HG02938 (cell line): ENCODE measurements at regions not wholly inside any gene's neighbourhood (a gene's known extent, or its start where the extent isn't known, plus 50 kb on each side); places are given as distances from the start of the nearest gene placed in this dataset.
A peak's percentile ranks its signal among the peaks of the same experiment; 100 is the strongest.
"Not testable (repeated sequence)": the region's sequence is repeated elsewhere in the genome, so short reads cannot be mapped to it uniquely, and the experiment has no call there.

Source experiments
- ATAC-seq: cut with Tn5 transposase; IDR thresholded peaks from one replicate; pipeline ENCODE4 v1.9.1; 2021; ENCODE audit warnings: mild to moderate bottlenecking, moderate library complexity; ENCODE audit not compliant: unreplicated experiment

DNA sequence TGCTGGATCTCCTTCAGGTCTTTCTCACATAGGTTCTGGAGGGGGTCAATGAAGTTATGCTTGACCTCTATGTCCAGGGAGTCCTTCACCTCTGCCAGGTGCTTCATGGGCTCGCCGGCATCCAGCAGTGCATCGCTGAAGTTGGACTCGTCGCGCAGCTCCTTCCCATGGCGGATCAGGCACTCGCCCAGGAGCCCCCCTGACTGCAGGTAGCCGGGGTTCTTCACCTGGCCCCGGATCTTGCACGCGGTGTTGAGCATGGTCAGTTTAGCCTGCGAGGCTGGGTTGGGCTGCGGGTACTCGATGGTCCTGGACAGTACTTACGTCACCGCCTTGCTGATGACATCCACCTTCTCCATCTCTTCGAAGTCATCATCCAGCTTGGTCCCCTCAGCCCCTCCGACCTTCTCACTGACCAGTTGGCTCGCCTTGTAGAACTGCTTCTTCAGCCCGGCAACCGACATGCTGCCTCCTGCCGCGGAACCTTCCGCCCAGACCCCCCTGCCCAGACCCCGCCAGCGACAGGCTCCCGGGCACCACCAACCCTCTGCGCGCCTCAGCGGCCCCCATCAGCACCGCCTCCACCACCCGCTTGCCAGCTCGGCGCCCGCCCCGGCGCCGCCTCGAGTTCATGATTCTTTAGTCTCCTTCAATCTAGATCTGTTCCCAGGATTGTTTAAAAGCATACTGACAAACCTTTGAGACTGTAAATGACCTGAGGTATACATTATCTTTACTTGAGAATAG lies 99.8 kb downstream of the KPNA2 start:
- ATAC-seq, result no peak

DNA sequence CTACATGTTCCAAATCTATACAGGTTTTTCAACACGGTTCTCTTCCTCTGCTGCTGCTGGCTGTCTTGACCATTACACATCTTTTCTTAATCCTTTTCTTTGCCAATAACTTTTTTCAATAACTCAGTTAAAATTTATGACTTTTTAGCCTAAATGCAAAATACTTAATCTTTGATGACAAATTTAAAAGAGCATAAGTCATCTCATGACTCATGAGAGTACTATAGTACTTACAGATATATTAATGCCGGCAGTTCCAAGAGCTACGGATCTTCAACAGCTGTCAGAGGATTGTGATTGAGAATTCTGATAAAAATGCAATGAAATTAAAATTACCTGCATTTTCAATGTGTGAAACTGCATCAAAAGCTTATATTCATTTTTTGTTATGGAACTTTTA lies 105.5 kb downstream of the KPNA2 start:
- ATAC-seq, result no peak

DNA sequence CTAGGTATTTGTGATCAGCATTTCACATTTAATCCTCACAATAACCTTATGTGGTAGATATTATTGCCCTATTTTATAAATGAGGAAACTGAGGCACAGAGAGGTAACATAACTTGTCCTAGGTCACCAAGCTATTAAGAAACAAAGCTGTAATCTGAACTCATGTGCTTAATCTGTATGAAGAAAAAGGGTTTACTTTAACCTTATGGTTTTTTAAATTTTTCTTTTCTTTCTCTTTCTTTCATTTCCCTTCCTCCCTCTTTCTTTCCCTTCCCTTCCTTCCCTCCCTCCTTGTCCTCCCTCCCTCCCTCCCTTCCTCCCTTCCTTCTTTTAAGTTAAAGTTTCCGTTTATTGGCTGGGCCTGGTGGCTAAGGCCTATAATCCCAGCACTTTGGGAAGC lies 105.2 kb upstream of the AMZ2 start:
- ATAC-seq, result no peak

DNA sequence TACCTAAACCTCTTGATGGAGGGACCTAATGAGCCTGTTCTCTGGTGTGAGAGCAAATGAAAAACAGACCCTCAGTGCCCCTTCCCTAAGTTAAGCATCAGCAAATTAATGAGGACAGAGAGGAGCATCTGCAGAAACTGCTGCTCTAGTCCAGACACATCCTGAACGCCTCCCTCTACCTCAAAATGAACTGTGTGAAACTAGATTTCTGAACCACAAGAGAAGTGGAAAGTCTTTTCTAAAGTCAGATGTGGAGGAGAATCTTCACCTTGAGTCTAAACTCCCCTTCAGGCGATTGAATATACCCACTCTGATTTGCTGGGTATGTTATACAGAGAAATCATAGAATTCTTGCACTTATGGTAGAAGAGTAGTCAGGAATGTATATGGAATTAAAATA lies 104.4 kb upstream of the AMZ2 start:
- no peak for ATAC-seq

DNA sequence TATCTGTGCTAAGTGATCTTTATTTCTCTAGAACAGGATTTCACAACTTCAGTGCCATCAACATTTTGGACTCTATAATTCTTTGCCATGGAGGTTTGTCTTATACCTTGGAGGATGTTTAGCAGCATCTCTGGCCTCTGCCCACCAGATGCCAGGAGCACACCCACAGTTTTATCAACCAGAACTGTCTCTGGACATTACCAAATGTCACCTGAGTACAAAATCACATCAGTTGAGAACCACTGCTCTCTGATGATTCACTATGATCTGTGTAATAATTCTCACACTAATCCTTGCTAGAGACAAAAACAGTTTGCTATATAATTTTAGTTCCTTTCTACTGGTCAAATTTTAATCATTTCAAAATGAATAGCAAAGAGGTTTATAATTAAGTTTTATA lies 102.8 kb upstream of the AMZ2 start:
- ATAC-seq, result no peak

DNA sequence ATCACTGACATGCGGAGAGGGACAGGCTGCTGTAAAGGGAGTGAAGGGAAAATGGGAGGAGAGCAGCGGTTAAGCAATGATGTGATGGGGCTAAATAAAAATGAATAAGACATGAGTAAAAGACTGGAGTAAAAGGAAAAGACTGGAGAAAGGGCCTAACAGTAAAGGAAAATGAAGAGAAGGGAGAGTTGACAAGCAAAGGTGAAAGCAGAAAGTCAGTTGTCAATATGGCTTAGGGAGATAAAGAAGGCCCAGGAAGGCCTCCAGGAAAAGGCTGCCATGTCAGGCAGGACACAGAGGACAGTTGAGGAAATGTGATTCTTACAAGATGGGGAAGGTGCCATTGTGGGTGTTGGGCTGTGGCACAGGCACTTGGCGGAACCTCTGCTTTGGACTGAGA lies 98.9 kb upstream of the AMZ2 start:
- no peak for ATAC-seq

DNA sequence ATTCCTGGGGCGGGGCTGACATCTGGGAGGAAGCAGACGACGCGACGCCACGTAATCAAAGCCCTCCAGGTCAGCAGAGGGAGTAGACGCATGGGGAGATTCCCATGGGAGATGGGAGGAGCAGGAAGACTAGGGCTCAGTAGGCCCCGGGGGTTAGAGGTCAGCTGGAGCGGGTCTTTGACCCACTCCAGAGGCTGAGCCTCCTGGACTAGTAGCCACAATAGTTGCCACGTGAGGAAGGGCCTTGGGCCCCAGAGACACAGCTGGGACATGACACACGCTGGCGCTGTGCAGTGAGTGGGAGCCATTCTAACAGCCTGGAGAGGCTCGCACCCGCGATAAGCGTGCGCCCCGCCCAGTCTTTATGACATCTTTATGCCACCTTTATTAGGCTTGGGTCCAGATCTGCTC lies 95.7 kb upstream of the AMZ2 start:
- no peak for ATAC-seq

DNA sequence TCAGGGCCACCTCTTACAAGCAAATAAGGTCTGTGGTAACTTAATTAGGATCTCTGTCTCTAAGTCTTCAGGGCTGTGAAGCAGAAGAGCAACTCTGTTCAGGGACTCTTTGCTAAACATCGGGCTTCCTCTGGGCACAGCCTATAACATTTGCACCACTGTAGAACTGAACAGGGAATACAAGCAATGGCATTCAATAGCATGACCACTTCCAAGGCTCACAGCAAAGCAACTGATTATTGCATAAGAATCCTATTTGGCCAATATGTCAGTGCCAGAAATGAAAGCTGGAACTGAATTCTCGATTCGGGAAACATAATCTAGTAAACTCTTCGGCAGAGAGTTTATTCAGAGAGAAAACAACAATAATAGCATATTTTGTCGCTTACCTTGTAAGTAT lies 92.2 kb upstream of the AMZ2 start:
- ATAC-seq, result no peak

DNA sequence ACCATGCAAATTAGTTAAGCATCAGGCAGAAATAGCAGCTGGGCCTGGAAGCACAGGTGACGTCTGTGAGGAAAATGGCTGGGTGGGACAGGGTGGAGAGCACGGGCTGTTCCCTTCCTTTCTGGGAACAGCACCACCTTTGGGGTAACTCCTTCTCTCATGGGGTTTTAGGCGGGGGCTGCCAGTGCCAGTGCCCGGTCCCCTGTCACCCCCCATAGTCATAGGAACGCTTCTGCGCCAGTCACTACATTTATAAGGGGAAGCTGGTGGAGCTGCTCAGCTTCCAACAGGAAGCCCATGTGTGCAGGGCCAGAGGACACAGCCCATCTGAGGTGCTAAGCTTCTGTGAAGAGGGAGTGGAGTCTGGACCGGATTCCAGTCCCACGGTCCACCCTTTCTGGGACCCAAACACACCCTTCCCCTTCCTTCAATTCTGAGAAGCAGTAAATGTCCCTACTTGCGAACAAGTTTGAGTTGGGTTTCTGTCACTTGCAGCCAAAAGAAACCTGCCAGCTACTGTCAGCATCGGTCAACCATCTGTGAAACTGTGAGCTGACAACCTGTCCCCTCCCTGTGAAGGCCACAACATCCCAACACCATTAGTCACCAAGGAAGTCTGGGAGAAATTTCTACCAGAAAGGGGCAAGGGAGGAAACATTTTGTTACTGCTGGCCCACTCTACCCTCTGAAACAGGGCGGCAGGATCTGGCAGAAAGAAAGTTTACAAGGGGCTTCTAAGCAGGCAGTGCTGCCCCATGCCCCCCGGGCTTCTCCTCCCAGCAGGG lies 86.0 kb upstream of the AMZ2 start:
- no peak for ATAC-seq

DNA sequence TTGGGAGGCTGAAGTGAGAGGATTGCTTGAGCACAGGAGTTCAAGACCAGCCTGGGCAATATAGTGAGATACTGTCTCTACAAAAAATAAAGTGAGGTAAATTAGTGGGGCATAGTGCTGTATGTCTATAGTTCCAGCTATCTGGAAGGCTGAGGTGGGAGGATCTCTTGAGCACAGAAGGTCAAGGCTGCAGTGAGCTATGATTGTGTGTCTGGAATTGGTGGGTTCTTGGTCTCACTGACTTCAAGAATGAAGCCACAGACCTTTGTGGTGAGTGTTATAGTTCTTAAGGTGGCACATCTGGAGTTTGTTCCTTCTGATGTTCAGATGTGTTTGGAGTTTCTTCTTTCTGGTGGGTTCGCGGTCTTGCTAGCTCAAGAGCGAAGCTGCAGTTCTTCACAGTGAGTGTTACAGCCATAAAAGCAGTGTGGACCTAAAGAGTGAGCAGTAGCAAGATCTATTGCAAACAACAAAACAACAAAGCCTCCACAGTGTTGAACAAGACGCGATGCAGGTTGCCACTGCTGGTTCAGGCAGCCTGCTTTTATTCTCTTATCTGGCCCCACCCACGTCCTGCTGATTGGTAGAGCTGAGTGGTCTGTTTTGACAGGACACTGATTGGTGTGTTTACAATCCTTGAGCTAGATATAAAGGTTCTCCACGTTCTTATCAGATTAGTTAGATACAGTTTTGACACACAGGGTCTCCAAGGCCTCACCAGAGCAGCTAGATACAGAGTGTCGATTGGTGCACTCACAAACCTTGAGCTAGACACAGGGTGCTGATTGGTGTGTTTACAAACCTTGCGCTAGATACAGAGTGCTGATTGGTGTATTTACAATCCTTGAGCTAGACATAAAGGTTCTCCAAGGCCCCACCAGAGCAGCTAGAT lies 79.3 kb upstream of the AMZ2 start:
- ATAC-seq, result not testable (repeated sequence)

DNA sequence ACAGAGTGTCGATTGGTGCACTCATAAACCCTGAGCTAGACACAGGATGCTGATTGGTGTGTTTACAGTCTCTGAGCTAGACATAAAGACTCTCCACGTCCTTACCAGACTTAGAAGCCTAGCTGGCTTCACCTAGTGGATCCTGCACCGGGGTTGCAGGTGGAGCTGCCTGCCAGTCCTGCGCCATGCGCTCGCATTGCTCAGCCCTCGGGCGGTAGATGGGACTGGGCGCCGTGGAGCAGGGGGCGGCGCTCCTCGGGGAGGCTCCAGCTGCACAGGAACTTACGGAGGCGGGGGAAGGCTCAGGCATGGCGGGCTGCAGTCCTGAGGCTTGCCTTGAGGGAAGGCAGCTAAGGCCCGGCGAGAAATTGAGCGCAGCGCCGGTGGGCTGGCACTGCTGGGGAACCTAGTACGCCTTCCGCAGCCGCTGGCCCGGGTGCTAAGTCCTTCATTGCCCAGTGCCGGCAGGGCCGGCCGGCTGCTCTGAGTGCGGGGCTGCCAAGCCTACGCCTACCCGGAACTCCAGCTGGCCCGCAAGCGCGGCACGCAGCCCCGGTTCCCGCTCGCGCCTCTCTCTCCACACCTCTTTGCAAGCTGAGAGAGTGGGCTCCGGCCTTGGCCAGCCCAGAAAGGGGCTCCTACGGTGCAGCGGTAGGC lies 78.5 kb upstream of the AMZ2 start:
- ATAC-seq, result not testable (repeated sequence)

DNA sequence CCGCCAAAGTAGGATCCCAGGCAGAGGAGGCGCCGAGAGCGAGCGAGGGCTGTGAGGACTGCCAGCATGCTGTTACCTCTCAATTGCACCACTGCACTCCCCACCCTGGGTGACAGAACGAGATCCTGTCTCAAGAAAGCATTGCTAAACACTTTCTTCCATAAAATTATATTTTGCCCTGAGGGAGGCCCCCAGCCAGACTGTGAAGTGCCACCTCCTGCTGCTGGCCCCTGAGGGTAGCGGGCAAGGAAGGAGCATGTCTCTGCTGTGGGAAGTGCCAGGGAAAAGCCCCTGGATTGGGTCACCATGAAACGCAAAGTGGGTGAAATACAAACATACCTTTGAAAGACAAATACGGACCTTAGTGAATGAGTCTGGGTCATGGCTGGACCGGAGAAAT lies 78.0 kb upstream of the AMZ2 start:
- ATAC-seq, result no peak

DNA sequence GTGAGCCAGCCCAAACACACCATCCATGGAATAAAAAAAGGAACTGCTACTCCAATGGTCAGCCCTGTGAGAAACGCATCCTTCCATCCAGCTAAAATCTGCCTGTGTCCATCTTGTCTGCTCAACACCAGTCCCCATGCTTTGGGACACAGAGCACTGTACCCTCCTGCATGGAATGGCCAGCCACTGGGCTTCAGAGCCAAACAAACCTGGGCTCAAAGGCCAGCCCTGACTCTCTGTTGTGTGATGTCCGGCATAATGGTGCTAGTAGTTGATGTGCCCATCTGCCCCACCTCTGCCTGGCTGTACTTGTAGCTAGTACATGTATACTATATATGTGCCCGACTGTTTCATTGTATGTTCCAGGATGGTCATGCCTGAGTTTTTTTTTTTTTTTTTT lies 77.6 kb upstream of the AMZ2 start:
- ATAC-seq, result no peak

DNA sequence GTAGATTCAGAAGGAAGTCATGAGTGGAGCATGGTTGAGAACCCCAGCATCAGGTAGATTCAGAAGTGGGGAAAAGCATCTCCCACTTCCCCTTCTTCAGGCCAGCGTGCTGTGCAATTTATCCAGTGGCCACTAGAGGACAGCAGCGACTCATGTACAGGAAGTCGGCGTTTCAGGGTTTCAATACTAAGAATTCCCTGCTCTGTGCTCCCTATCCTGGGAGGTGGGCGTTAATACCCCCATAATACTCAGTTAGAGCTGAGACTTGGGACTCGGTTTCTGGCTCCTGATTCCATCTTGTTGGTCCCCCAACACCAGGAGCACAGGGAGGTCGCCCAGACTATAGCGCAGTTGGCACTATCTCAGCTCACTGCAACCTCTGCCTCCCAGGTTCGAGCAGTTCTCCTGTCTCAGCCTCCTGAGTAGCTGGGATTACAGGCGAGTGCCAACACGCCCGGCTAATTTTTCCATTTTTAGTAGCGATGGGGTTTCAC lies 75.3 kb upstream of the AMZ2 start:
- no peak for ATAC-seq

DNA sequence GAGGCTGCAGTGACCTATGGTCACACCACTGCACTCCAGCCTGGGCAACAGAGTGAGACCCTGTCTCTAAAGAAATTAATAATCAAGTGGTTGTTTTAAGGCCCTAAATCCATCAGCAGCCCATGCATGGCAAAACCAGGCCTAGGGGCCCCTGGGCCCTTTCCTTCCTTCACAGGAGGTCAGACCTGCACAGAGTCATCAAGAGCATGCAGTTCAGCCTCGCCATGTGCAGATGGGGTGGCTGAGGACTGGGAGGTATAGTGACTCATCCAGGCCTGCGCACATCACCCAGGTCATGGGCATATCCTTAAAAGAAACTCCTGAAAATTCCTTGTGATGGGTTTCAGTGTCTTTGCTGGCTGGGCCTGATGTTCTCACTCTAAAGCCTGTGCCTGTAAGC lies 72.4 kb upstream of the AMZ2 start:
- no peak for ATAC-seq

DNA sequence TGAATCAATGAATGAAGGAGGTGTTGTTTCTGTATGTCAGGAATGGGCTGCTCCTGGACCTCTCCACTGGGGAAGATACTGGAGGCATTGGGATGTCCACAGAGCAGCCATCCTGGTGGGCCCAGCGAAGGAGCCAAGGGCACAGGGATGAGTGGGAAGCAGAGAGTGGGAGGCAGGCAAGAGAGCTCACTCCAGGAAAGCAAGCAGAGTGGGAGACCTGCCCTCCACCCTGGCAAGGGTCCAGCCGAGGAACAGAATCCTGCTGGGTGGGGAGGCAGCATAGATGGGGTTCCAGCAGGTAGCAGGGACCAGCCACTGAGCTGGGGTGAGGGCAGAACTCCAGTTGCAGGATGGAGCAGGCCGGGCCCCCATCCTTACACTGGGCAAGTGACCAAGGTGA lies 71.9 kb upstream of the AMZ2 start:
- no peak for ATAC-seq

DNA sequence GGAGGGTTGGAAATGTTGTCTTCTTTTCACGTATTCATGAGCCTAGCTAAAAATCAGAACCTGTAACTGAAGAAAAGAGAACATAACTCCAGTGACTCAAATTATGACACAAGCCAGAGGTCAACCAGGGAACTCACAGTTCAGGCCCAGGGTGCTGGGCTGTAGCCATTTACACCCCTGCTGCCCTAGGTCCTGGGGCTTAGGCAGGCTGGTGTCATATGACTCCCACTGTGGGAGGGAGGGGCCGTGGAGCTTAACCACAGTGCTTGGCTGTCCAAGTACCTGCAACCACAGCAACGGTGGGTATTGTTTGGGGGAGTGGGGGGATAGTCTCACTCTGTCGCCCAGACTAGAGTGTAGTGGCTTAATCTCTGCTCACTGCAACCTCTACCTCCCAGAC lies 71.1 kb upstream of the AMZ2 start:
- no peak for ATAC-seq

DNA sequence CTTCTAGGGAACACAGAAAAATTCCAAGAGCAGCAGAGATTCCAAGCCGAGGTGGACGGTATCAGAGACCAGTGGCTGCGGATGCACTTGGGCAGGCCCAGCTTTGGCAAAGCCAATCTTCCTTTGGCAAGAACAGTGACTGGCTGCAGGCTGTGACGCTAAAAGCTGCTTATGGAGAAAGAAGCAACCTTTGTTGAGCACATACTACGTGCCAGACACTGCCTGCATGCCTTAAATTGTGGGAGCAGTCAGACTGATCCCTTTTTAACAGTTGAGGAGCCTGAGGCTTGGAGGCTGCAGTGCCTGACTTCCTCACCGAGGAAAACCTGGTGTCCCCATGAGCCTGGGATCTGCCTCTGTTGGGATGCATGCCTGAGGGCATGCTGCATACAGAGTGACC lies 69.0 kb upstream of the AMZ2 start:
- no peak for ATAC-seq

DNA sequence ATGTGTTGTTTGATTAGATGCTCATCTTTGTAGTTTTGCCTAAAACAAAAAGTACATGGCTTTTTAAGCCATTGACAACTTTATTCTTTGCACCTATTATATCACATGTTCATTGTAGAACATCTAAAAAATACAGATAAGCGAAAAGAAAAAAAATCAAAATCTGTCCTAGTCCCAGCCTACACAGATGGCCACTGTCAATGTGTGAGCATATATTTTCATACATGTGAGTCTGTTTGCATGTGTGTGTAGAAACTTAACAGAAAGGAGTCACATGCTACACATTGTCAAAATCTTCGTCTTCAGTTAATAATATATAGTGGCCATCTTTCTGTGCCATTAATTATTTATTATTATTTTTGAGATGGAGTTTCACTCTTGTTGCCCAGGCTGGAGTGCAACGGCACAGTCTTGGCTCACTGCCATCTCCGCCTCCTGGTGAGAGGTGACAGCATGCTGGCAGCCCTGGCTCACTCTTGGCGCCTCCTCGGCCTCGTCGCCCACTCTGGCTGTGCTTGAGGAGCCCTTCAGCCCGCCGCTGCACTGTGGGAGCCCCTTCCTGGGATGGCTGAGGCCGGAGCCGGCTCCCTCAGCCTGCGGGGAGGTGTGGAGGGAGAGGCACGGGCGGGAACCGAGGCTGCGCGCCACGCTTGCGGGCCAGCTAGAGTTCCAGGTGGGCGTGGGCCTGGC lies 68.5 kb upstream of the AMZ2 start:
- no peak for ATAC-seq

DNA sequence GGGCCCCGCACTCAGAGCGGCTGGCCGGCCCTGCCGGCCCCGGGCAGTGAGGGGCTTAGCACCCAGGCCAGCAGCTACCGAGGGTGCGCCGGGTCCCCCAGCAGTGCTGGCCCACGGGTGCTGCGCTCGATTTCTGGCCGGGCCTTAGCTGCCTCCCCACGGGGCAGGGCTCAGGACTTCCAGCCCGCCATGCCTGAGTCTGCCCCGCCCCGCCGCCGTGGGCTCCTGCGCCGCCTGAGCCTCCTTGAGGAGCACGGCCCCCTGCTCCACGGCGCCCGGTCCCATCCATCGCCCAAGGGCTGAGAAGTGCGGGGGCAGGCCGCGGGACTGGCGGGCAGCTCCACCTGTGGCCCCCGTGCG lies 67.9 kb upstream of the AMZ2 start:
- no peak for ATAC-seq

DNA sequence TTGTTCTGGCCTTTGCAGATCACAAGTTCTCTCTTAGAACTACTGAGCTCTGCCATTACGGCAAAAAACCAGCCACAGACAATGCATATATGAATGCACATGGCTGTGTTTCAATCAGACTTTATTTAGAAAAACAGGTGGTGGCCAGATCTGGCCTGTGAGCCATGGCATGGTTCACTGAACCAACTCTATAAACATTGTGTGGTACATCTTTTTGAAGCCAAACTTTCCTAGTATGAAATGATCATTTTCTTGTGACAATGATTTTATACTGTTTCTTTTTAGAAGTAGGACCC lies 65.9 kb upstream of the AMZ2 start:
- ATAC-seq, result peak; percentile 31
